Sigmoid colon (tissue), 6 donors: ENCODE measurements at regions not wholly inside any gene's neighbourhood (a gene's known extent, or its start where the extent isn't known, plus 50 kb on each side); places are given as distances from the start of the nearest gene placed in this dataset.

Experiments
- DNase-seq: peaks from one replicate; pipeline ENCODE4 v3.0.0-alpha.2; 2019
- H3K27ac ChIP-seq, 4 donors: fragments of 200-600 bp; sonication (generic); one replicate each; pipeline ENCODE4 v1.5.1; 2016 to 2019; ENCODE audit warnings: mild to moderate bottlenecking in 1 of 4
- H3K27me3 ChIP-seq, 3 donors: fragments of 200-600 bp; sonication (generic); one replicate each; pipeline ENCODE4 v1.5.1; 2019; ENCODE audit warnings: mild to moderate bottlenecking in 1 of 3
- H3K36me3 ChIP-seq, 4 donors: fragments of 200-600 bp; sonication (generic); one replicate each; pipeline ENCODE4 v1.5.1; 2016 to 2019
- H3K4me1 ChIP-seq, 4 donors: fragments of 200-600 bp; sonication (generic); one replicate each; pipeline ENCODE4 v1.5.1; 2017 to 2019
- H3K4me3 ChIP-seq, 4 donors: fragments of 200-600 bp; sonication (generic); one replicate each; pipeline ENCODE4 v1.5.1; 2017 to 2019; ENCODE audit warnings: mild to moderate bottlenecking in 2 of 4, moderate library complexity in 1 of 4
- H3K9me3 ChIP-seq, 4 donors: fragments of 200-600 bp in 3 of 4; sonication (generic) in 3 of 4; one replicate each; pipeline versions ENCODE4 v1.5.1 to v1.6.1; 2013 to 2019
- EP300 ChIP-seq, 4 donors: sonication (generic); formaldehyde crosslinking; IDR thresholded peaks; one replicate each; pipeline ENCODE4 v1.6.1; 2017; ENCODE audit warnings: antibody characterized with exemption in 4 of 4
- POLR2A ChIP-seq, 2 donors: fragments of 450-650 bp; IDR thresholded peaks; one replicate each; pipeline ENCODE4 v1.6.1; 2016; ENCODE audit warnings: antibody characterized with exemption in 2 of 2, mild to moderate bottlenecking in 2 of 2, moderate library complexity in 2 of 2
- POLR2AphosphoS5 ChIP-seq, 4 donors: sonication (generic); formaldehyde crosslinking; IDR thresholded peaks; one replicate each; pipeline ENCODE4 v1.6.1; 2017; ENCODE audit warnings: antibody characterized with exemption in 4 of 4
- whole genome bisulfite sequencing, 2 donors: extraction: QIAGEN DNeasy Blood & Tissue Kit; methylation state at CpG; one replicate each; pipeline ENCODE4 v1.1.7; 2013; 5-methylcytosine and 5-hydroxymethylcytosine counted together
- intact Hi-C: fragments of 100-400 bp; cut with DNase I; formaldehyde crosslinking; loops from one replicate; pipeline ENCODE4 v1.15.1; 2023
- TF ChIP-seq, protein P1 (sequence below), 4 experiments: fragments of 450-650 bp in 3 of 4; fragments of 200-600 bp in 1 of 4; IDR thresholded peaks; one replicate each; pipeline ENCODE4 v1.5.1; 2016 to 2019; ENCODE audit warnings: antibody characterized with exemption in 4 of 4, mild to moderate bottlenecking in 3 of 4, moderate library complexity in 2 of 4
- donor health status: healthy with polysubstance abuse.
- donor health status: healthy.

DNA sequence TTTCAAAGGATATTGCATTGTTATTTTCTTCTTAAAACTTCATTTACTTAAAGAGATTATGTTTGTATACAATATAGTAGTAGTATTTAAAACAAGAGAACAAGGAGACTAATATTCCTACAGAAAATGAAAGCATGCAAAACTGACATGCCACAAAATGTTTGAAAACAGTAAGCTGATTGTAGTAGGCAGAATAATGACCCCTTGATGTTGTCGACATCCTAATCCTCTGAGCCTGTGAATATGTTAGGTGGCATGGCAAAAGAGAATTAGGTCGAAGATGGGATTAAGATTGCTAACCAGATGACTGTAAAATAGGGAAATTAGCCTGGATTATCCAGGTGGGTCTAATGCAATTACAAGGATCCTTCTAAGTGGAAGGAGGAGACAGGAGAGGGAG lies 522.2 kb upstream of the NR3C2 start:
- intact Hi-C loops = no loop called here
- DNase-seq = no peak
- Histone ChIP-seq H3K27me3 (no peaks in the 10 kb centered on the region), H3K4me1 (no peaks in the 10 kb centered on the region), H3K4me3 (no peak overlapping the region), H3K27ac (no peak overlapping the region), H3K9me3 (peaks cover 0 to 5% (median 0%) of the 10 kb centered on the region in 4 donors), H3K36me3 (no peaks in the 10 kb centered on the region)
- TF ChIP-seq, protein P1, sequence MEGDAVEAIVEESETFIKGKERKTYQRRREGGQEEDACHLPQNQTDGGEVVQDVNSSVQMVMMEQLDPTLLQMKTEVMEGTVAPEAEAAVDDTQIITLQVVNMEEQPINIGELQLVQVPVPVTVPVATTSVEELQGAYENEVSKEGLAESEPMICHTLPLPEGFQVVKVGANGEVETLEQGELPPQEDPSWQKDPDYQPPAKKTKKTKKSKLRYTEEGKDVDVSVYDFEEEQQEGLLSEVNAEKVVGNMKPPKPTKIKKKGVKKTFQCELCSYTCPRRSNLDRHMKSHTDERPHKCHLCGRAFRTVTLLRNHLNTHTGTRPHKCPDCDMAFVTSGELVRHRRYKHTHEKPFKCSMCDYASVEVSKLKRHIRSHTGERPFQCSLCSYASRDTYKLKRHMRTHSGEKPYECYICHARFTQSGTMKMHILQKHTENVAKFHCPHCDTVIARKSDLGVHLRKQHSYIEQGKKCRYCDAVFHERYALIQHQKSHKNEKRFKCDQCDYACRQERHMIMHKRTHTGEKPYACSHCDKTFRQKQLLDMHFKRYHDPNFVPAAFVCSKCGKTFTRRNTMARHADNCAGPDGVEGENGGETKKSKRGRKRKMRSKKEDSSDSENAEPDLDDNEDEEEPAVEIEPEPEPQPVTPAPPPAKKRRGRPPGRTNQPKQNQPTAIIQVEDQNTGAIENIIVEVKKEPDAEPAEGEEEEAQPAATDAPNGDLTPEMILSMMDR (IDR thresholded peaks at IDR 0.05) = no peak
- no peak for TF ChIP-seq POLR2AphosphoS5 (IDR thresholded peaks at IDR 0.05)
- TF ChIP-seq POLR2A (IDR thresholded peaks at IDR 0.05) = no peak
- TF ChIP-seq EP300 (IDR thresholded peaks at IDR 0.05) = no peak
- WGBS, 2 donors = 68 to 76% methylated on average over 2 of the region's 2 CpGs

DNA sequence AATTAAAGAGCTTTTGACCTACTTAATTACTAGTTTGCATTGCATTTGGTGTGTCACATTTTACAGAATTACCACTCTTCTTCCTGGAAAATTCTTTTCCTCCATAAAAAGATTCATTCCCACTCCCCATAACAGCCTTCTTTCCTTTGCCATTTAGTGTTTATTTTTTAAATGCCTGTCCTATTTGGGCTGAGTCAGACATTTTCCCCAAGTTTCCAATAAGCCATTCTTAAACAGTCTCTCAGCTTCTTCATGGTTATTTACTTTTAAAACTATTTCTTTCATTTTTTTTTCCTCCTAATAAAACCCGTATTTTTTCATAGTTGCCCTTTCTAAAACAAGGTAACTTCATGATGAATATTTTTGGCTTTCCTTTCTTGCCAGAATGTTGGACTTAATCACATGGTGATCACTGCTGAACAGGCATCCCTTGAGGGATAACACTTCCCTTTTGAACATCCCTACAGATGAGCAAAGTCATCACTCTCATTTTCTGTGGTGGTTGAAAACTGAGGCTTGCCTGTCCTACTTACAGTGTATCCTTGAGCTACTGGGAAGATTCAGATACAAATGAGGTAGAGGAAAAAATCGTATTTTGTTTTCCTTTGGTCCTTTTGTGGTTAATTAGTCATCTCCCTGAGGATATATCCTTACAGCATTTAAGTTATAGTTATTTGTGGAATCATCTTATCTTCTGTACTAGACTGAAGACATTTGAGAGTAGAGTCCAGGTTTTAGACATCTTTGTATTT lies 520.5 kb upstream of the NR3C2 start:
- no peaks in the 10 kb centered on the region for H3K36me3 ChIP-seq
- peaks cover 0 to 5% (median 0%) of the 10 kb centered on the region in 4 donors for H3K9me3 ChIP-seq
- TF ChIP-seq, protein P1 (IDR thresholded peaks at IDR 0.05) = no peak
- TF ChIP-seq POLR2AphosphoS5 (IDR thresholded peaks at IDR 0.05) (no peak), POLR2A (IDR thresholded peaks at IDR 0.05) (no peak), EP300 (IDR thresholded peaks at IDR 0.05) (no peak)
- intact Hi-C loops = no loop called here
- DNase-seq = no peak
- no peak overlapping the region for H3K27ac ChIP-seq
- no peak overlapping the region for H3K4me3 ChIP-seq
- WGBS, 2 donors = 77 to 79% methylated on average over 2 of the region's 2 CpGs
- no peaks in the 10 kb centered on the region for H3K27me3 ChIP-seq
- no peaks in the 10 kb centered on the region for H3K4me1 ChIP-seq

DNA sequence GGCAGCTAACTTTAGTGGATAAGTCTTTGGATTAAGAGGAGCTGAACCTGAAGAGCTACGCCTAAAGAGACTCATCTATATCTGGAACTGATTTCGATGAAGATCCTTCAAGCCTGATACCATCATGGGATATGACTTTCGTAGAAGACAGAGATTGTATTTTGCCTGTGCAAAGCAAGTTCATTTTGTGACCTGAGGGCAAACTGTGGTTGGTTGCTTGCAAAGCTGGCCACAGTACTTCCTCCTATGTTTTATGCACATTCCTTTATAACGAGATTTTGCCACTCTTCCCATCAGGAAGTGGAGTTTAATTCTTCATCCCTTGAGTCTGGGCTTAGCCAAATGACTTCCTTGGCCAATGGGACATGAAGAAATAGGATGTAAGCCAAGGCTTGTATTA lies 519.3 kb upstream of the NR3C2 start:
- DNase-seq = no peak
- Histone ChIP-seq H3K27ac (no peak overlapping the region), H3K36me3 (no peaks in the 10 kb centered on the region), H3K27me3 (no peaks in the 10 kb centered on the region), H3K4me1 (no peaks in the 10 kb centered on the region), H3K9me3 (peaks cover 0 to 5% (median 0%) of the 10 kb centered on the region in 4 donors), H3K4me3 (no peak overlapping the region)
- TF ChIP-seq POLR2A (IDR thresholded peaks at IDR 0.05) = no peak
- TF ChIP-seq, protein P1 (IDR thresholded peaks at IDR 0.05) = no peak
- 78% methylated on average over 4 of the region's 4 CpGs for WGBS, 2 donors
- intact Hi-C loops = no loop called here

DNA sequence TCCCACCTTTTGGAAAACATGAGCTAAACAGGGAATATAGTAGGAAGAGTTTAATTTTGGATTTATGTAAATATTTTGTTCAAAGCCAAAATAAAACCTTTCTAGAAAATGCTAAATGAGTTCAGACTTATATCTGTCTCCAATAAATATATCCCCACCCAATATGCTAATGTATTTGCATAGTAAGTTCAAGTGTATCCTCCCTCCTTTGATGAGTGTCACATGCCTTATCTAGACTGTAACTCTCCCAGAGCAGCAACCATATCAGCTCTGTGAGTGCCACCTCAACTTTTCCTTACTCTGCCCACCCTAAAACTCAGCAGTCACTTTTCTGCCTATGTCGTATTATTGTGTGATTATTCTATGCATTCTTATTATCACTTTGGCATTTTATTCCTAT lies 516.1 kb upstream of the NR3C2 start:
- intact Hi-C loops = no loop called here
- Histone ChIP-seq H3K4me3 (no peak overlapping the region), H3K36me3 (no peaks in the 10 kb centered on the region), H3K27me3 (no peaks in the 10 kb centered on the region), H3K9me3 (peaks cover 0 to 5% (median 0%) of the 10 kb centered on the region in 4 donors), H3K27ac (no peak overlapping the region), H3K4me1 (no peaks in the 10 kb centered on the region)
- no peak for DNase-seq
- no peak for TF ChIP-seq POLR2A (IDR thresholded peaks at IDR 0.05)
- TF ChIP-seq, protein P1 (IDR thresholded peaks at IDR 0.05) = no peak
- TF ChIP-seq POLR2AphosphoS5 (IDR thresholded peaks at IDR 0.05) = no peak
- no peak for TF ChIP-seq EP300 (IDR thresholded peaks at IDR 0.05)
- WGBS, 2 donors = 98% methylated on average over 1 of the region's 1 CpG
